PC-3 (cell line): ENCODE measurements at regions not wholly inside any gene's neighbourhood (a gene's known extent, or its start where the extent isn't known, plus 50 kb on each side); places are given as distances from the start of the nearest gene placed in this dataset.

Experiments
- CTCF ChIP-seq: fragments of 300-600 bp; sonication (generic); conservative IDR thresholded peaks from 2 replicates; pipeline ENCODE4 v1.5.1; 2017; ENCODE audit warnings: antibody characterized with exemption, low read depth, mild to moderate bottlenecking, low read length
- EZH2phosphoT487 ChIP-seq: fragments of 300-600 bp; sonication (generic); IDR thresholded peaks from 2 replicates; pipeline ENCODE4 v1.6.1; 2018; ENCODE audit warnings: mild to moderate bottlenecking, antibody characterized with exemption, low read length, borderline replicate concordance

GRCh38 chr1:191542444-191542843 is 615.8 kb upstream of the RGS18 start:
- TF ChIP-seq CTCF = no peak
- TF ChIP-seq EZH2phosphoT487 = no peak
